Fibroblast of lung (primary cell): ENCODE measurements at regions not wholly inside any gene's neighbourhood (a gene's known extent, or its start where the extent isn't known, plus 50 kb on each side); places are given as distances from the start of the nearest gene placed in this dataset.

Source experiments
- DNase-seq, 2 donors: peaks; one replicate each; pipeline versions ENCODE4 v3.0.0 to v3.0.0-alpha.2; 2010; ENCODE audit warnings: low read depth in 2 of 2
- H2AFZ ChIP-seq: 2 replicates; pipeline ENCODE4 v1.5.1; 2012; ENCODE audit warnings: low read length, control low read depth, inconsistent platforms
- H3K27ac ChIP-seq: 2 replicates; pipeline ENCODE4 v1.5.1; 2011; ENCODE audit warnings: low read length, control low read depth; ENCODE audit not compliant: insufficient read depth
- H3K27me3 ChIP-seq: 2 replicates; pipeline ENCODE4 v1.5.1; 2011; ENCODE audit warnings: mild to moderate bottlenecking, low read length; ENCODE audit not compliant: control insufficient read depth, insufficient read depth
- H3K36me3 ChIP-seq: 2 replicates; pipeline ENCODE4 v1.5.1; 2011; ENCODE audit warnings: low read length; ENCODE audit not compliant: control insufficient read depth, insufficient read depth
- H3K4me1 ChIP-seq: 2 replicates; pipeline ENCODE4 v1.5.1; 2011; ENCODE audit warnings: low read length; ENCODE audit not compliant: control insufficient read depth, insufficient read depth; ENCODE audit errors: extremely low read depth
- H3K4me2 ChIP-seq: 2 replicates; pipeline ENCODE4 v1.5.1; 2011; ENCODE audit warnings: low read length, control low read depth; ENCODE audit not compliant: insufficient read depth; ENCODE audit errors: extremely low read depth
- H3K4me3 ChIP-seq, 4 experiments: fragments of 200-600 bp in 1 of 4; sonication (generic) in 1 of 4; replicated peaks in 1 of 4; 2 replicates each; pipeline ENCODE4 v1.5.1; 2011 to 2016; ENCODE audit warnings: low read length in 4 of 4, low read depth in 3 of 4, mild to moderate bottlenecking in 3 of 4, control low read depth in 2 of 4, inconsistent platforms in 1 of 4, mixed read lengths in 1 of 4; ENCODE audit not compliant: insufficient read depth in 1 of 4; ENCODE audit errors: control extremely low read depth in 1 of 4
- H3K79me2 ChIP-seq: 2 replicates; pipeline ENCODE4 v1.5.1; 2012; ENCODE audit warnings: mild to moderate bottlenecking, low read length, inconsistent platforms; ENCODE audit not compliant: control insufficient read depth, insufficient read depth
- H3K9ac ChIP-seq: 2 replicates; pipeline ENCODE4 v1.5.1; 2011; ENCODE audit warnings: mild to moderate bottlenecking, low read length, control low read depth; ENCODE audit not compliant: insufficient read depth
- H3K9me3 ChIP-seq: 2 replicates; pipeline ENCODE4 v1.5.1; 2012; ENCODE audit warnings: low read depth, low read length; ENCODE audit not compliant: control insufficient read depth, insufficient read depth
- H4K20me1 ChIP-seq: 2 replicates; pipeline ENCODE4 v1.5.1; 2011; ENCODE audit warnings: low read length; ENCODE audit not compliant: control insufficient read depth, insufficient read depth; ENCODE audit errors: extremely low read depth
- CTCF ChIP-seq, 2 donors: IDR thresholded peaks in 1 of 2; conservative IDR thresholded peaks in 1 of 2; 1 replicate in 1 of 2; 2 replicates in 1 of 2; pipeline ENCODE4 v1.5.1; 2011 to 2012; ENCODE audit warnings: low read length in 2 of 2, control low read depth in 1 of 2, inconsistent platforms in 1 of 2, low read depth in 1 of 2, mild to moderate bottlenecking in 1 of 2
- EZH2 ChIP-seq: IDR thresholded peaks from 2 replicates; pipeline ENCODE4 v1.5.1; 2012; ENCODE audit warnings: low read length, control low read depth, mild to moderate bottlenecking; ENCODE audit errors: missing control alignments

- H2AFZ ChIP-seq, result no peak overlapping the region
These were observed 95.0 kb downstream of the GEMIN8 start for GRCh38 chrX:13934731-13935130.

GRCh38 chrX:13933851-13934250 lies 95.8 kb downstream of the GEMIN8 start:
- TF ChIP-seq EZH2 (no peak), CTCF (conservative IDR thresholded peaks at IDR 0.05 in 1 of 2, IDR thresholded peaks at IDR 0.05 in 1 of 2; ENCODE audit: low read depth in 1 of 2, low read length in 2 of 2) (no peak)
- Histone ChIP-seq H3K36me3 (no peaks in the 10 kb centered on the region), H3K4me3 (no peak overlapping the region), H3K79me2 (no peaks in the 10 kb centered on the region), H3K9ac (no peak overlapping the region), H2AFZ (no peak overlapping the region), H4K20me1 (no peaks in the 10 kb centered on the region), H3K27ac (no peak overlapping the region), H3K9me3 (no peaks in the 10 kb centered on the region), H3K4me1 (peaks cover 2% of the 10 kb centered on the region), H3K4me2 (no peak overlapping the region), H3K27me3 (peaks cover 9% of the 10 kb centered on the region)
- DNase-seq, result peak in 1 of 2 donors; percentile 6

More at GRCh38 chrX:13934731-13935130, 95.0 kb downstream of the GEMIN8 start:
- Histone ChIP-seq H3K9me3 (no peaks in the 10 kb centered on the region), H3K4me2 (no peak overlapping the region), H3K27ac (no peak overlapping the region), H3K9ac (no peak overlapping the region), H3K79me2 (no peaks in the 10 kb centered on the region), H4K20me1 (no peaks in the 10 kb centered on the region), H3K4me1 (peaks cover 2% of the 10 kb centered on the region), H3K4me3 (no peak overlapping the region), H3K36me3 (no peaks in the 10 kb centered on the region), H3K27me3 (peaks cover 11% of the 10 kb centered on the region)
- TF ChIP-seq CTCF (conservative IDR thresholded peaks at IDR 0.05 in 1 of 2, IDR thresholded peaks at IDR 0.05 in 1 of 2; ENCODE audit: low read depth in 1 of 2, low read length in 2 of 2) (no peak), EZH2 (no peak)
- DNase-seq, result no peak

GRCh38 chrX:13933352-13933751 lies 96.3 kb downstream of the GEMIN8 start:
- no peaks in the 10 kb centered on the region for H4K20me1 ChIP-seq
- no peaks in the 10 kb centered on the region for H3K9me3 ChIP-seq
- H3K27me3 ChIP-seq, result peaks cover 8% of the 10 kb centered on the region
- no peak overlapping the region for H3K4me2 ChIP-seq
- no peak overlapping the region for H3K9ac ChIP-seq
- no peak overlapping the region for H3K27ac ChIP-seq
- no peak for DNase-seq
- no peak overlapping the region for H2AFZ ChIP-seq
- H3K36me3 ChIP-seq, result no peaks in the 10 kb centered on the region
- TF ChIP-seq EZH2 (no peak), CTCF (conservative IDR thresholded peaks at IDR 0.05 in 1 of 2, IDR thresholded peaks at IDR 0.05 in 1 of 2; ENCODE audit: low read depth in 1 of 2, low read length in 2 of 2) (no peak)
- no peaks in the 10 kb centered on the region for H3K79me2 ChIP-seq
- no peaks in the 10 kb centered on the region for H3K4me1 ChIP-seq
- no peak overlapping the region for H3K4me3 ChIP-seq
